Parathyroid adenoma (tissue), 2 donors: ENCODE measurements at regions not wholly inside any gene's neighbourhood (a gene's known extent, or its start where the extent isn't known, plus 50 kb on each side); places are given as distances from the start of the nearest gene placed in this dataset.

Experiments used
- H2AFZ ChIP-seq: fragments of 300-600 bp; sonication (generic); one replicate; pipeline ENCODE4 v1.7.0; 2017; ENCODE audit warnings: antibody characterized with exemption, mild to moderate bottlenecking
- H3K27ac ChIP-seq: fragments of 300-600 bp; sonication (generic); one replicate; pipeline ENCODE4 v1.7.0; 2017
- H3K27me3 ChIP-seq: fragments of 300-600 bp; sonication (generic); one replicate; pipeline ENCODE4 v1.7.0; 2017; ENCODE audit warnings: low read length; ENCODE audit not compliant: control insufficient read depth, insufficient read depth
- H3K36me3 ChIP-seq: fragments of 300-600 bp; sonication (generic); one replicate; pipeline ENCODE4 v1.7.0; 2017; ENCODE audit warnings: low read length; ENCODE audit not compliant: control insufficient read depth, insufficient read depth
- H3K4me1 ChIP-seq: fragments of 300-600 bp; sonication (generic); one replicate; pipeline ENCODE4 v1.7.0; 2017; ENCODE audit warnings: control low read depth
- H3K4me2 ChIP-seq: fragments of 300-600 bp; sonication (generic); one replicate; pipeline ENCODE4 v1.7.0; 2017; ENCODE audit warnings: low read length
- H3K4me3 ChIP-seq: fragments of 300-600 bp; sonication (generic); one replicate; pipeline ENCODE4 v1.7.0; 2017; ENCODE audit warnings: low read depth, low read length
- H3K79me2 ChIP-seq: fragments of 300-600 bp; sonication (generic); one replicate; pipeline ENCODE4 v1.7.0; 2017; ENCODE audit warnings: control low read depth
- H3K9ac ChIP-seq: fragments of 300-600 bp; sonication (generic); one replicate; pipeline ENCODE4 v1.7.0; 2017; ENCODE audit warnings: mild to moderate bottlenecking
- H3K9me3 ChIP-seq: fragments of 300-600 bp; sonication (generic); one replicate; pipeline ENCODE4 v1.7.0; 2017; ENCODE audit warnings: low read length; ENCODE audit not compliant: control insufficient read depth
- TF ChIP-seq, protein P1 (sequence below): fragments of 300-600 bp; sonication (generic); IDR thresholded peaks from one replicate; pipeline ENCODE4 v1.7.0; 2017; ENCODE audit warnings: antibody characterized with exemption, mild to moderate bottlenecking
- donor health status: primary hyperparathyroidism.

DNA sequence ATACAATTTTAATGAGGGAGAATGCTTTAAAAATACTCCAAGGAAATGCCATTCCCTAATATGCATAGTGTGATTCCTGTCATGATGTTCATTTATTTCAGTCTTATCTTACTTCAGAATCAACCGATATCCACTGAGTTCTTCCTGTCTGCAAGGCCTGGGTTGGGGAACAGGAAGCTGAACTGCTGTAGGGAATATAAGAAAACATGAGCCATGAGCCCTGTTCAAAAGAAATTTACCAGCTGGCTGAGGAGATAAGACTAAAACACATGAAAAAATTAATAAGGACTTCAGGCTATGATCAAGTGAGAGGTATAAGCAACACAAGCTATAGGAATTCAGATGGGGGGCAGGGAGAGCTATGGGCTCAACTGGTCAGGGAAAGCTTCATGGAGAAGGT is 184.7 kb downstream of the PLPP4 start:
- Histone ChIP-seq H3K79me2 (no peaks in the 10 kb centered on the region), H3K9ac (no peak overlapping the region), H3K4me1 (no peaks in the 10 kb centered on the region), H3K4me2 (no peak overlapping the region), H3K9me3 (no peaks in the 10 kb centered on the region), H3K27me3 (no peaks in the 10 kb centered on the region), H3K27ac (no peak overlapping the region), H3K36me3 (no peaks in the 10 kb centered on the region), H2AFZ (no peak overlapping the region), H3K4me3 (no peak overlapping the region)
- TF ChIP-seq, protein P1, sequence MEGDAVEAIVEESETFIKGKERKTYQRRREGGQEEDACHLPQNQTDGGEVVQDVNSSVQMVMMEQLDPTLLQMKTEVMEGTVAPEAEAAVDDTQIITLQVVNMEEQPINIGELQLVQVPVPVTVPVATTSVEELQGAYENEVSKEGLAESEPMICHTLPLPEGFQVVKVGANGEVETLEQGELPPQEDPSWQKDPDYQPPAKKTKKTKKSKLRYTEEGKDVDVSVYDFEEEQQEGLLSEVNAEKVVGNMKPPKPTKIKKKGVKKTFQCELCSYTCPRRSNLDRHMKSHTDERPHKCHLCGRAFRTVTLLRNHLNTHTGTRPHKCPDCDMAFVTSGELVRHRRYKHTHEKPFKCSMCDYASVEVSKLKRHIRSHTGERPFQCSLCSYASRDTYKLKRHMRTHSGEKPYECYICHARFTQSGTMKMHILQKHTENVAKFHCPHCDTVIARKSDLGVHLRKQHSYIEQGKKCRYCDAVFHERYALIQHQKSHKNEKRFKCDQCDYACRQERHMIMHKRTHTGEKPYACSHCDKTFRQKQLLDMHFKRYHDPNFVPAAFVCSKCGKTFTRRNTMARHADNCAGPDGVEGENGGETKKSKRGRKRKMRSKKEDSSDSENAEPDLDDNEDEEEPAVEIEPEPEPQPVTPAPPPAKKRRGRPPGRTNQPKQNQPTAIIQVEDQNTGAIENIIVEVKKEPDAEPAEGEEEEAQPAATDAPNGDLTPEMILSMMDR = no peak

DNA sequence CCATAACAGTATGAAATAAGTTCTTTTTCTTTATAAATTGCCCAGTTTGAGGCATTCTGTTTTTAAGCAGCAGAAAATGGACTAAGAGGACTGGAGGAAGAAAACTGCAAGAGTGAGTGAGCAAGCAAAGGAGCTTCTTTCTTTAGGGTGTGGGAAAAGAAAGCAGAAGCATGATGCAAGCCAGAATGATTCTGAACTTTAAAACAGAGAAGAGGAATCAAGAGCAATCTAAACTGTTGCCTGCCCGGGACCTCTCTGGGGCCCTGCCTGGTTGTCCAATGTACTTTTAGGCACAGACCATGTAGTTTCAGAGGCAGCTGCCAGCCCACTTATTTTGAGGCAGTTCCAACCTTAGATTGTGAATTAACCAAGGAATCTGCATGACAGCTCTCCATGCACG is 186.3 kb downstream of the PLPP4 start:
- Histone ChIP-seq H3K79me2 (no peaks in the 10 kb centered on the region), H3K9me3 (no peaks in the 10 kb centered on the region), H3K27ac (no peak overlapping the region), H3K4me3 (no peak overlapping the region), H3K27me3 (no peaks in the 10 kb centered on the region), H3K36me3 (no peaks in the 10 kb centered on the region), H3K4me2 (no peak overlapping the region), H3K9ac (no peak overlapping the region), H2AFZ (no peak overlapping the region), H3K4me1 (no peaks in the 10 kb centered on the region)
- TF ChIP-seq, protein P1 = no peak

DNA sequence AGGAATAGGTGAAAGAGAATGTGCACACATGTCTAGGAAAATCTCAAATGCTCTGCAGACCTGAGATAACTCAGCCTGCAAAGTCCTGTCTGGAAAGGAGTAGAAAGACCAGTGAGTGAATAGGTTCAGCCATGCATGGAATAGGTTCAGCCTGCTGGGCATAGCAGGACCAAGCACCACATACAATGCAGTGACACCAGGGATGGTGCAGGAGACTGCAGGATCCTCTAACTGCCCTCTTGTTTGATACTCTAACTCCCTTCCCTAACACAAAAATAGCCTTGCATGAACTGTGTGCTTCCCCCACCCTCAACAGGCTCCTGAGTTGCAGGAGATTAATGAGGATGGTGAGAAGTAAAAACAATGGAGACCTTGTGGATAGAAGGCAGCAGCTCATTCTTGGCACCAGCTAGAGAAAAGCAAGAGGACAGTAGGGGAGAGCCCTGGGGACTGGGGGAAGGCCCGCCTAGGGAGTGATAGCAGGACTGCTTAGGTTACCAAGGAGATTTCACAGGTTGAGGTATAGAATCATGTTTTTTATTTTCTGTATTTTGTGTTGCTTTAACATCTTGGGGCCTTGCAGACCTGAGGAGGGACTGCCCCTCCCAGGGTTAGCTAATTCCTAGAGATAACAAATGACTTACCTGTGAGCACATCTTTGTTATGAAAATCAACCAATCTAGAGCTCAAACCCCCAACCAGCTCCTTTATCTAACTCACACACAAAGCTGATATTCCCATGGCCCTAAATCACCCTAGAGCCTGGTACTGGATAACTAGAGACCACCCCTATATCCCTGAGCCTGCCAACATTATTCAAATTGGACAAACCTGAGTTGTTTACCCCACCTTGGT is 187.8 kb downstream of the PLPP4 start:
- Histone ChIP-seq H2AFZ (no peak overlapping the region), H3K4me3 (no peak overlapping the region), H3K9ac (no peak overlapping the region), H3K4me1 (no peaks in the 10 kb centered on the region), H3K36me3 (no peaks in the 10 kb centered on the region), H3K9me3 (no peaks in the 10 kb centered on the region), H3K4me2 (no peak overlapping the region), H3K27me3 (no peaks in the 10 kb centered on the region), H3K79me2 (no peaks in the 10 kb centered on the region), H3K27ac (no peak overlapping the region)
- TF ChIP-seq, protein P1 = no peak

DNA sequence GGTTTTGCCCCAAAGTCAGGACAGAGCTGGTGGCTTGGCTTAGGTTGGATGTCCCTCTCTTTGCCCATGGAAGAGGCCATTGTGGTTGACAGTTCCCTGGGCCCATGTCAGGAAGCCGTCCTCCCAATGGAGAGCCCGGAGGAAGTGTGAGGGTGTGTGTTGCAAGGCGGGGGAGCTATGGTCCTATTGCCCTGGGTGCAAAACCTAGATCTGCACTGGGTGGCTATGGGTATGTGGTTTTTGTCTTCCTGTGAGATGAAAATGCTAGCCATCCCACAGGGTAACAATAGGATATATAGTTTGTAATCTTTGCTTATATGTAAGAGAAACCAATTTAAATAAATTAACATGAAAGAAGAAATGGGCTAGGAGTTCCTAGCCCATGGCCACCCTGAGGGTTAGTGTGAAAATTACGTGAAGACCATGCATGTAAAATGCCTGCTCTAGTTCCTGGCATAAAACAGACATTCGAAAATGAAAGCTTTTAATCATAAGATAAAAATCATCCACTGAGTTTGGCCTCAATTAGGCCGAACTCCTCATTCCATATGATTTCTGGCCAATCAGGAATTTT is 189.2 kb downstream of the PLPP4 start:
- no peak overlapping the region for H3K4me2 ChIP-seq
- H3K79me2 ChIP-seq = no peaks in the 10 kb centered on the region
- H2AFZ ChIP-seq = no peak overlapping the region
- H3K36me3 ChIP-seq = no peaks in the 10 kb centered on the region
- no peak overlapping the region for H3K9ac ChIP-seq
- H3K27ac ChIP-seq = no peak overlapping the region
- TF ChIP-seq, protein P1 = no peak
- H3K4me3 ChIP-seq = no peak overlapping the region
- H3K9me3 ChIP-seq = no peaks in the 10 kb centered on the region
- no peaks in the 10 kb centered on the region for H3K4me1 ChIP-seq
- no peaks in the 10 kb centered on the region for H3K27me3 ChIP-seq
